Naive thymus-derived CD4-positive, alpha-beta T cell (primary cell): ENCODE measurements at regions not wholly inside any gene's neighbourhood (a gene's known extent, or its start where the extent isn't known, plus 50 kb on each side); places are given as distances from the start of the nearest gene placed in this dataset.
"Not testable (repeated sequence)": the region's sequence is repeated elsewhere in the genome, so short reads cannot be mapped to it uniquely, and the experiment has no call there.

Experiments used
- ATAC-seq: fragments of 150-1000 bp; cut with Tn5 transposase; 2 replicates; pipeline ENCODE4 v1.10.0; 2021; ENCODE audit warnings: mild to moderate bottlenecking, moderate library complexity
- CTCF ChIA-PET: fragments of 350-600 bp; sonication (Branson Sonifier 250); formaldehyde crosslinking; loops from one replicate; lab custom pipeline; 2021; ENCODE audit warnings: antibody characterized with exemption; lab: Charles Lee
- POLR2A ChIA-PET: fragments of 350-600 bp; sonication (Branson Sonifier 250); formaldehyde crosslinking; loops from one replicate; lab custom pipeline; 2021; ENCODE audit warnings: antibody characterized with exemption, inconsistent platforms; lab: Charles Lee
- DNase-seq, 9 donors: peaks; one replicate each; pipeline versions ENCODE4 v3.0.0 to v3.0.0-alpha.2; 2020 to 2022; ENCODE audit warnings: mixed read lengths in 1 of 9
- H3K27ac ChIP-seq: one replicate; pipeline ENCODE4 v1.7.0; 2013; ENCODE audit warnings: mild to moderate bottlenecking, low read depth, low read length, moderate library complexity
- H3K27me3 ChIP-seq, 2 donors: one replicate each; pipeline ENCODE4 v1.7.0; 2013; ENCODE audit warnings: low read length in 2 of 2, mild to moderate bottlenecking in 2 of 2, moderate library complexity in 2 of 2; ENCODE audit not compliant: control insufficient read depth in 2 of 2, insufficient read depth in 2 of 2
- H3K36me3 ChIP-seq, 3 experiments: 1 replicate in 2 of 3; 2 replicates in 1 of 3; pipeline ENCODE4 v1.7.0; 2013; ENCODE audit warnings: low read length in 3 of 3, mild to moderate bottlenecking in 3 of 3, moderate library complexity in 1 of 3; ENCODE audit not compliant: insufficient read depth in 3 of 3, control insufficient read depth in 2 of 3
- H3K4me1 ChIP-seq, 2 donors: one replicate each; pipeline ENCODE4 v1.7.0; 2013; ENCODE audit warnings: low read length in 2 of 2, mild to moderate bottlenecking in 2 of 2, moderate library complexity in 1 of 2; ENCODE audit not compliant: control insufficient read depth in 2 of 2, insufficient read depth in 2 of 2
- H3K4me3 ChIP-seq: 2 replicates; pipeline ENCODE4 v1.7.0; 2013; ENCODE audit warnings: mild to moderate bottlenecking, low read length
- H3K9me3 ChIP-seq, 3 experiments: 1 replicate in 2 of 3; 2 replicates in 1 of 3; pipeline ENCODE4 v1.7.0; 2013; ENCODE audit warnings: low read length in 3 of 3; ENCODE audit not compliant: control insufficient read depth in 2 of 3
- H3K27ac Mint-ChIP-seq, 9 donors: one replicate each; pipeline ENCODE4 v1.8.0; 2020 to 2022; ENCODE audit warnings: mixed read lengths in 9 of 9, mild to moderate bottlenecking in 8 of 9, moderate library complexity in 5 of 9, inconsistent platforms in 2 of 9
- H3K27me3 Mint-ChIP-seq, 5 donors: one replicate each; pipeline ENCODE4 v1.8.0; 2021 to 2022; ENCODE audit warnings: mixed read lengths in 5 of 5, mild to moderate bottlenecking in 1 of 5
- H3K36me3 Mint-ChIP-seq, 5 donors: one replicate each; pipeline ENCODE4 v1.8.0; 2020 to 2022; ENCODE audit warnings: mixed read lengths in 5 of 5, mild to moderate bottlenecking in 3 of 5, inconsistent platforms in 1 of 5
- H3K4me1 Mint-ChIP-seq, 7 donors: one replicate each; pipeline ENCODE4 v1.8.0; 2020 to 2022; ENCODE audit warnings: mixed read lengths in 7 of 7, mild to moderate bottlenecking in 3 of 7, inconsistent platforms in 1 of 7
- H3K4me3 Mint-ChIP-seq, 10 donors: one replicate each; pipeline ENCODE4 v1.8.0; 2020 to 2022; ENCODE audit warnings: mild to moderate bottlenecking in 10 of 10, mixed read lengths in 10 of 10, moderate library complexity in 6 of 10, inconsistent platforms in 2 of 10
- H3K9me3 Mint-ChIP-seq, 11 donors: one replicate each; pipeline ENCODE4 v1.8.0; 2020 to 2022; ENCODE audit warnings: mixed read lengths in 11 of 11, mild to moderate bottlenecking in 4 of 11, inconsistent platforms in 1 of 11, moderate library complexity in 1 of 11
- intact Hi-C, 2 donors: fragments of 100-400 bp; cut with micrococcal nuclease; formaldehyde crosslinking; loops; one replicate each; pipeline ENCODE4 v1.15.1; 2023

DNA sequence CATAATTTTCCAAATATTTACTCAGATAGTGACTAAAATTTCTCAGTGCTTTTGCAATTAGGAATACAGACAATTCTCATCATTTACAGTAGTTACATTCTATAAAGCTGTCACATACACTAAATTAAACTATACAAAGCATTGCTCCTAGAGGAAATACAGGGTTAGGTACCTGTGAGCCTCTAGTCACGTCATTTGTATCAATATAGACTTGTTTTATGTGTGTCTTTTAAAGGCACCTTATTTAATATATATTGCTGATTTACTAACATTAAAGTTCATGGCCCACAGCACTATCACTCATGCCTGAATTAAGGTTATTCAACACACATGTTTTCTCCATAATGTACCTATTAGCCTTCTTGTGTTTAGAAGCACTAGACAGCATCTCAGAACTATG, 78.7 kb downstream of the PABPC4L start:
- no peaks in the 10 kb centered on the region for H3K36me3 Mint-ChIP-seq
- H3K27me3 Mint-ChIP-seq = no peaks in the 10 kb centered on the region
- DNase-seq (no peak), ATAC-seq (no peak)
- ChIA-PET POLR2A (no interaction called here), CTCF (no interaction called here)
- H3K4me1 Mint-ChIP-seq = no peaks in the 10 kb centered on the region
- H3K4me3 Mint-ChIP-seq = no peak overlapping the region
- H3K27ac ChIP-seq = no peak overlapping the region
- H3K4me1 ChIP-seq = no peaks in the 10 kb centered on the region
- intact Hi-C loops = no loop called here
- H3K36me3 ChIP-seq = no peaks in the 10 kb centered on the region
- no peak overlapping the region for H3K4me3 ChIP-seq
- no peaks in the 10 kb centered on the region for H3K27me3 ChIP-seq
- H3K9me3 Mint-ChIP-seq = peaks cover 0 to 9% (median 5%) of the 10 kb centered on the region in 11 donors
- no peak overlapping the region for H3K27ac Mint-ChIP-seq
- H3K9me3 ChIP-seq = no peaks in the 10 kb centered on the region

GRCh38 chr4:134117392-134118183, 84.0 kb downstream of the PABPC4L start:
- no peaks in the 10 kb centered on the region for H3K36me3 Mint-ChIP-seq
- DNase-seq (no peak), ATAC-seq (no peak)
- intact Hi-C loops = no loop called here
- H3K27ac Mint-ChIP-seq = no peak overlapping the region
- ChIA-PET CTCF (no interaction called here), POLR2A (no interaction called here)
- no peak overlapping the region for H3K4me3 Mint-ChIP-seq
- H3K9me3 Mint-ChIP-seq = peaks cover 0 to 22% (median 4%) of the 10 kb centered on the region in 11 donors
- no peaks in the 10 kb centered on the region for H3K27me3 Mint-ChIP-seq
- no peak overlapping the region for H3K4me3 ChIP-seq
- no peaks in the 10 kb centered on the region for H3K36me3 ChIP-seq
- no peaks in the 10 kb centered on the region for H3K4me1 Mint-ChIP-seq
- H3K27me3 ChIP-seq = no peaks in the 10 kb centered on the region
- H3K27ac ChIP-seq = no peak overlapping the region
- no peaks in the 10 kb centered on the region for H3K9me3 ChIP-seq
- H3K4me1 ChIP-seq = no peaks in the 10 kb centered on the region

DNA sequence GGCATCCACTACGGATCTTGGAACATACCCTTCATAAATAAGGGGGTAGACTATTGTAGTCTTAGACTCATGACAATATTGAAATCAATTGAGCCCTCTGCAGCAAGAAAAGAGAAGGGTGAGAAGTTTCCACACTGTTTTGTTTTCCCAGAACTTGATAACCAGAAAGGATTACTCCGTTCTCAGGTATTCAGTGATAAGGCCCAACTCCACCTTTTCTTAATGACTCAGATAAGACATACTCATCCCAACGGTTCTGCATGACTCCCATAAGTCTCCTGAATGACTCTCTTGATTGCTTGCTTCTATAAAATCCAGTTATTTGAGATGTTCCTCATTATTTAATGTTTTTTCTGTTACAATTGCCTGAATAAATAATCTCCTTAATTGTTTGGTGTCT, 111.7 kb downstream of the PABPC4L start:
- intact Hi-C loops = no loop called here
- Histone ChIP-seq H3K4me1 (no peaks in the 10 kb centered on the region), H3K9me3 (no peaks in the 10 kb centered on the region), H3K4me3 (no peak overlapping the region), H3K36me3 (no peaks in the 10 kb centered on the region), H3K27ac (no peak overlapping the region), H3K27me3 (no peaks in the 10 kb centered on the region)
- Mint-ChIP-seq H3K4me3 (no peak overlapping the region), H3K27me3 (no peaks in the 10 kb centered on the region), H3K9me3 (peaks cover 0 to 16% (median 1%) of the 10 kb centered on the region in 11 donors), H3K36me3 (no peaks in the 10 kb centered on the region), H3K4me1 (no peaks in the 10 kb centered on the region), H3K27ac (no peak overlapping the region)
- ChIA-PET CTCF (no interaction called here), POLR2A (no interaction called here)
- DNase-seq = no peak
- no peak for ATAC-seq

- H3K4me3 Mint-ChIP-seq = no peak overlapping the region
- no peak for ATAC-seq
- CTCF ChIA-PET = no interaction called here
Observed at GRCh38 chr4:134085496-134085895, 116.1 kb downstream of the PABPC4L start.

DNA sequence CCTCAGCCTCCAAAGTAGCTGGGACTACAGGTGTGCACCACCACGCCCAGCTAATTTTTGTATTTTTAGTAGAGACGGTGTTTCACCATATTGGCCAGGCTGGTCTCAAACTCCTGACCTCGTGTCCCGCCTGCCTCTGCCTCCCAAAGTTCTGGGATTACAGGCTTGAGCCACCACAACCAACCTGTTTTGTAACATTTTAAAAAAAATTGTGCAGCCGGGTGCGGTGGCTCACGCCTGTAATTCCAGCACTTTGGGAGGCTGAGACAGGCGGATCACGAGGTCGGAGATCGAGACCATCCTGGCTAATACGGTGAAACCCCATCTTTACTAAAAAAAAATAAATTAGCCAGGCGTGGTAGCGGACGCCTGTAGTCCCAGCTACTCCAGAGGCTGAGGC, 122.5 kb downstream of the PABPC4L start:
- DNase-seq, ATAC-seq, H3K27ac ChIP-seq, H3K9me3 ChIP-seq, POLR2A ChIA-PET, H3K4me1 ChIP-seq, H3K4me1 Mint-ChIP-seq, H3K4me3 ChIP-seq, H3K27me3 ChIP-seq, H3K27ac Mint-ChIP-seq, H3K4me3 Mint-ChIP-seq, H3K27me3 Mint-ChIP-seq, intact Hi-C loops, CTCF ChIA-PET, H3K36me3 ChIP-seq, H3K36me3 Mint-ChIP-seq: not testable (repeated sequence)
- peaks cover 0 to 12% (median 4%) of the 10 kb centered on the region in 11 donors for H3K9me3 Mint-ChIP-seq

More at GRCh38 chr4:134085496-134085895, 116.1 kb downstream of the PABPC4L start:
- Histone ChIP-seq H3K27me3 (no peaks in the 10 kb centered on the region), H3K9me3 (no peaks in the 10 kb centered on the region), H3K4me3 (no peak overlapping the region), H3K4me1 (no peaks in the 10 kb centered on the region), H3K36me3 (no peaks in the 10 kb centered on the region), H3K27ac (no peak overlapping the region)
- intact Hi-C loops = no loop called here
- Mint-ChIP-seq H3K27me3 (no peaks in the 10 kb centered on the region), H3K9me3 (peaks cover 0 to 30% (median 0%) of the 10 kb centered on the region in 11 donors), H3K27ac (no peak overlapping the region), H3K4me1 (peaks cover 0 to 2% (median 0%) of the 10 kb centered on the region in 7 donors), H3K36me3 (no peaks in the 10 kb centered on the region)
- POLR2A ChIA-PET = no interaction called here
- no peak for DNase-seq

- CTCF ChIA-PET = no interaction called here
Observed at GRCh38 chr4:134078230-134078914, 123.2 kb downstream of the PABPC4L start.

More at GRCh38 chr4:134078230-134078914, 123.2 kb downstream of the PABPC4L start:
- Histone ChIP-seq H3K27ac (no peak overlapping the region), H3K36me3 (no peaks in the 10 kb centered on the region), H3K9me3 (no peaks in the 10 kb centered on the region), H3K27me3 (no peaks in the 10 kb centered on the region), H3K4me1 (no peaks in the 10 kb centered on the region), H3K4me3 (no peak overlapping the region)
- intact Hi-C loops = no loop called here
- POLR2A ChIA-PET = no interaction called here
- H3K27ac Mint-ChIP-seq = no peak overlapping the region
- DNase-seq (no peak), ATAC-seq (no peak)
- H3K36me3 Mint-ChIP-seq = no peaks in the 10 kb centered on the region
- H3K9me3 Mint-ChIP-seq = peaks cover 0 to 12% (median 4%) of the 10 kb centered on the region in 11 donors
- no peaks in the 10 kb centered on the region for H3K27me3 Mint-ChIP-seq
- no peaks in the 10 kb centered on the region for H3K4me1 Mint-ChIP-seq
- no peak overlapping the region for H3K4me3 Mint-ChIP-seq
